Transverse colon (tissue), 4 donors: ENCODE measurements at regions not wholly inside any gene's neighbourhood (a gene's known extent, or its start where the extent isn't known, plus 50 kb on each side); places are given as distances from the start of the nearest gene placed in this dataset.
"Not testable (repeated sequence)": the region's sequence is repeated elsewhere in the genome, so short reads cannot be mapped to it uniquely, and the experiment has no call there.

Experiments
- DNase-seq: peaks from one replicate; pipeline ENCODE4 v3.0.0-alpha.2; 2019
- H3K27ac ChIP-seq, 4 donors: fragments of 200-600 bp; sonication (generic); 2 replicates each; pipeline ENCODE4 v1.5.1; 2016 to 2018; ENCODE audit warnings: inconsistent platforms in 4 of 4
- H3K27me3 ChIP-seq: fragments of 200-600 bp; sonication (generic); 2 replicates; pipeline ENCODE4 v1.5.1; 2017; ENCODE audit warnings: inconsistent platforms
- H3K36me3 ChIP-seq, 4 donors: fragments of 200-600 bp; sonication (generic); 2 replicates each; pipeline ENCODE4 v1.5.1; 2017 to 2019; ENCODE audit warnings: inconsistent platforms in 4 of 4
- H3K4me1 ChIP-seq, 4 donors: fragments of 200-600 bp; sonication (generic); 2 replicates each; pipeline ENCODE4 v1.5.1; 2017 to 2020; ENCODE audit warnings: inconsistent platforms in 4 of 4
- H3K4me3 ChIP-seq, 4 donors: fragments of 200-600 bp; sonication (generic); 1 replicate in 1 of 4; 2 replicates in 3 of 4; pipeline versions ENCODE4 v1.5.1 to v1.6.1; 2017 to 2019; ENCODE audit warnings: inconsistent platforms in 4 of 4
- H3K9me3 ChIP-seq, 2 donors: fragments of 200-600 bp; sonication (generic); 2 replicates each; pipeline ENCODE4 v1.5.1; 2017 to 2019; ENCODE audit warnings: inconsistent platforms in 2 of 2
- CTCF ChIP-seq, 5 experiments: fragments of 200-600 bp in 3 of 5; fragments of 450-650 bp in 2 of 5; sonication (generic) in 3 of 5; IDR thresholded peaks; 1 replicate in 2 of 5; 2 replicates in 3 of 5; pipeline ENCODE4 v1.5.1; 2016 to 2017; ENCODE audit warnings: antibody characterized with exemption in 5 of 5, inconsistent platforms in 3 of 5, mild to moderate bottlenecking in 2 of 5, moderate library complexity in 1 of 5
- EP300 ChIP-seq: sonication (generic); formaldehyde crosslinking; IDR thresholded peaks from one replicate; pipeline ENCODE4 v1.6.1; 2017; ENCODE audit warnings: antibody characterized with exemption, low read depth
- POLR2A ChIP-seq: fragments of 450-650 bp; IDR thresholded peaks from one replicate; pipeline ENCODE4 v1.6.1; 2016; ENCODE audit warnings: antibody characterized with exemption, mild to moderate bottlenecking, moderate library complexity
- POLR2AphosphoS5 ChIP-seq, 3 donors: sonication (generic); formaldehyde crosslinking; IDR thresholded peaks; one replicate each; pipeline ENCODE4 v1.6.1; 2016; ENCODE audit warnings: antibody characterized with exemption in 3 of 3
- WGBS, 2 donors: methylation state at CpG; one replicate each; pipeline ENCODE4 v1.1.5; 2018; ENCODE audit warnings: low coverage in 1 of 2; 5-methylcytosine and 5-hydroxymethylcytosine counted together
- in situ Hi-C, 4 donors: fragments of 200-750 bp; cut with MboI; loops; one replicate each; pipeline versions ENCODE4 v1.15.0 to v1.15.1; 2017; ENCODE audit warnings: low sequenced_read_pairs in 3 of 4, low pct_ligation_motif_present in 1 of 4, low pct_unique_long_range_greater_than_20kb in 1 of 4
- intact Hi-C: fragments of 100-400 bp; cut with DNase I; formaldehyde crosslinking; loops from one replicate; pipeline ENCODE4 v1.15.1; 2023; ENCODE audit warnings: low total_unique reads

- 80 to 88% methylated on average over 1 of the region's 1 CpG for WGBS, 2 donors
- no peaks in the 10 kb centered on the region for H3K4me1 ChIP-seq
- no peaks in the 10 kb centered on the region for H3K36me3 ChIP-seq
- in situ Hi-C loops, result no loop called here
- H3K4me3 ChIP-seq, result no peak overlapping the region
- H3K9me3 ChIP-seq, result no peaks in the 10 kb centered on the region
- no peak for DNase-seq
- no peaks in the 10 kb centered on the region for H3K27me3 ChIP-seq
- H3K27ac ChIP-seq, result no peak overlapping the region
- intact Hi-C loops, result no loop called here
- no peak for TF ChIP-seq POLR2AphosphoS5 (IDR thresholded peaks at IDR 0.05)
- no peak for TF ChIP-seq POLR2A
- TF ChIP-seq EP300, result no peak
- TF ChIP-seq CTCF (IDR thresholded peaks at IDR 0.05), result no peak
Measured at GRCh38 chr1:165965857-165966256, 138.4 kb downstream of the UCK2 start.

GRCh38 chr1:165969366-165969765 is 142.0 kb downstream of the UCK2 start:
- H3K4me3 ChIP-seq, H3K27me3 ChIP-seq, H3K9me3 ChIP-seq, intact Hi-C loops, H3K4me1 ChIP-seq, in situ Hi-C loops, DNase-seq, H3K36me3 ChIP-seq, H3K27ac ChIP-seq: not testable (repeated sequence)
- 74 to 88% methylated on average over 3 to 4 of the region's 4 CpGs for WGBS, 2 donors

GRCh38 chr1:165974598-165975131 is 147.3 kb downstream of the UCK2 start:
- TF ChIP-seq POLR2A (no peak), POLR2AphosphoS5 (IDR thresholded peaks at IDR 0.05) (no peak), CTCF (IDR thresholded peaks at IDR 0.05) (no peak), EP300 (no peak)
- H3K27me3 ChIP-seq, result no peaks in the 10 kb centered on the region
- H3K9me3 ChIP-seq, result no peaks in the 10 kb centered on the region
- H3K4me3 ChIP-seq, result no peak overlapping the region
- 82 to 89% methylated on average over 3 of the region's 3 CpGs for WGBS, 2 donors
- no peak overlapping the region for H3K27ac ChIP-seq
- no peaks in the 10 kb centered on the region for H3K36me3 ChIP-seq
- intact Hi-C loops, result no loop called here
- H3K4me1 ChIP-seq, result no peaks in the 10 kb centered on the region
- DNase-seq, result no peak
- in situ Hi-C loops, result no loop called here

- Histone ChIP-seq H3K27me3 (no peaks in the 10 kb centered on the region), H3K4me1 (no peaks in the 10 kb centered on the region), H3K9me3 (no peaks in the 10 kb centered on the region), H3K27ac (no peak overlapping the region), H3K36me3 (no peaks in the 10 kb centered on the region), H3K4me3 (no peak overlapping the region)
- WGBS, 2 donors, result 36 to 67% methylated on average over 1 of the region's 1 CpG
- TF ChIP-seq POLR2A (no peak), CTCF (IDR thresholded peaks at IDR 0.05) (no peak), EP300 (no peak), POLR2AphosphoS5 (IDR thresholded peaks at IDR 0.05) (no peak)
- in situ Hi-C loops (no loop called here), intact Hi-C loops (no loop called here)
- no peak for DNase-seq
Measured at GRCh38 chr1:165988275-165988674, 160.9 kb downstream of the UCK2 start.

- no peak overlapping the region for H3K27ac ChIP-seq
- no peaks in the 10 kb centered on the region for H3K9me3 ChIP-seq
- H3K4me3 ChIP-seq, result no peak overlapping the region
- H3K27me3 ChIP-seq, result no peaks in the 10 kb centered on the region
- in situ Hi-C loops (no loop called here), intact Hi-C loops (no loop called here)
- no peaks in the 10 kb centered on the region for H3K36me3 ChIP-seq
- WGBS, 2 donors, result 58 to 75% methylated on average over 1 to 2 of the region's 2 CpGs
- TF ChIP-seq POLR2A (no peak), CTCF (IDR thresholded peaks at IDR 0.05) (no peak), EP300 (no peak), POLR2AphosphoS5 (IDR thresholded peaks at IDR 0.05) (no peak)
- no peak for DNase-seq
- H3K4me1 ChIP-seq, result no peaks in the 10 kb centered on the region
Measured at GRCh38 chr1:165988817-165989216, 161.4 kb downstream of the UCK2 start.
